ENCODE measurements at regions not wholly inside any gene's neighbourhood (a gene's known extent, or its start where the extent isn't known, plus 50 kb on each side); places are given as distances from the start of the nearest gene placed in this dataset.

DNA sequence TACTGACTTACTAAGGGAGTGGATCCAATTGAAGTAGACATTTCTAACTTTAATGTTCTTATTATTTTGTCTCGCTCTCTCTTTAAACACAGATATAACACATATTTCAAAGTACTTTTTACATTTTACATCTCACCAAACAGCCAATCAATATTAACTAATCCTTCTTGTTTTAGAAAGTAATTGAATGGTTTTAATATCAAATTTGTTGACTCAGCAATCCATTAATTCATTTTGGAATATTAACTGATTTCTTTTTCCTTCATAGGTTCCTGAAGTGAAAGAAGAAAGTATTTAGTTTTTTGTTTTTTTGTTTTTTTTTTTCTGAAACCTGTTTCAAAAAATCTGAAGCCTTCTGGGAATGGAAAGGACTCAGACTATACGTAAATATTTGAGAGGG is 62.3 kb upstream of the DPYD start:
- H3K9me3 ChIP-seq (ENCODE audit: low read depth) = no peaks in the 10 kb centered on the region
- no peaks in the 10 kb centered on the region for H3K4me1 ChIP-seq (ENCODE audit: low read depth)
- H3K27me3 ChIP-seq = no peaks in the 10 kb centered on the region
- H3K27ac ChIP-seq = no peak overlapping the region
- no peak overlapping the region for H3K4me3 ChIP-seq
- no peaks in the 10 kb centered on the region for H3K36me3 ChIP-seq
- DNase-seq (ENCODE audit: low read depth in 1 of 2, low spot score in 1 of 2) = no peak
- TF ChIP-seq, protein P1, sequence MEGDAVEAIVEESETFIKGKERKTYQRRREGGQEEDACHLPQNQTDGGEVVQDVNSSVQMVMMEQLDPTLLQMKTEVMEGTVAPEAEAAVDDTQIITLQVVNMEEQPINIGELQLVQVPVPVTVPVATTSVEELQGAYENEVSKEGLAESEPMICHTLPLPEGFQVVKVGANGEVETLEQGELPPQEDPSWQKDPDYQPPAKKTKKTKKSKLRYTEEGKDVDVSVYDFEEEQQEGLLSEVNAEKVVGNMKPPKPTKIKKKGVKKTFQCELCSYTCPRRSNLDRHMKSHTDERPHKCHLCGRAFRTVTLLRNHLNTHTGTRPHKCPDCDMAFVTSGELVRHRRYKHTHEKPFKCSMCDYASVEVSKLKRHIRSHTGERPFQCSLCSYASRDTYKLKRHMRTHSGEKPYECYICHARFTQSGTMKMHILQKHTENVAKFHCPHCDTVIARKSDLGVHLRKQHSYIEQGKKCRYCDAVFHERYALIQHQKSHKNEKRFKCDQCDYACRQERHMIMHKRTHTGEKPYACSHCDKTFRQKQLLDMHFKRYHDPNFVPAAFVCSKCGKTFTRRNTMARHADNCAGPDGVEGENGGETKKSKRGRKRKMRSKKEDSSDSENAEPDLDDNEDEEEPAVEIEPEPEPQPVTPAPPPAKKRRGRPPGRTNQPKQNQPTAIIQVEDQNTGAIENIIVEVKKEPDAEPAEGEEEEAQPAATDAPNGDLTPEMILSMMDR (IDR thresholded peaks at IDR 0.05; ENCODE audit: low read depth, low read length) = no peak

DNA sequence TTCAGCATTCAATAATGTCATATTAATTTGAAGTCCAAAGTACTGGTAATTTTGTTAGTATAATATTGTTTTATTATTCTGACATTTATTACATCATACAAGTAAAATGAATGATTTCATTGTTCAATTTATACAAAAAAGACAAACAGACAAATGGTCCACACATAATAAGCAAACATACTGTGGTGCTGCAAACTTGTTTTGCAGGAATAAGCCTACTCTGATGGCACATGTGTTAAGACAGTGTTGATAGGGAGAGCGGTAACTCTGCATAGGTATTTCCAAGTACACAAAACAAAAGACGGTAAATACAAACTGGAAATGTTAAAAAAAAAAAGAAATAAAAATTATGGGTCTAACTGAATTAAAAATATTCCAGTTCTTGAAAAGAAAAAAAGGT is 59.7 kb upstream of the DPYD start:
- Histone ChIP-seq H3K36me3 (no peaks in the 10 kb centered on the region), H3K27ac (no peak overlapping the region), H3K9me3 (ENCODE audit: low read depth) (no peaks in the 10 kb centered on the region), H3K27me3 (no peaks in the 10 kb centered on the region), H3K4me1 (ENCODE audit: low read depth) (no peaks in the 10 kb centered on the region), H3K4me3 (no peak overlapping the region)
- DNase-seq (ENCODE audit: low read depth in 1 of 2, low spot score in 1 of 2) = no peak
- TF ChIP-seq, protein P1 (IDR thresholded peaks at IDR 0.05; ENCODE audit: low read depth, low read length) = no peak

DNA sequence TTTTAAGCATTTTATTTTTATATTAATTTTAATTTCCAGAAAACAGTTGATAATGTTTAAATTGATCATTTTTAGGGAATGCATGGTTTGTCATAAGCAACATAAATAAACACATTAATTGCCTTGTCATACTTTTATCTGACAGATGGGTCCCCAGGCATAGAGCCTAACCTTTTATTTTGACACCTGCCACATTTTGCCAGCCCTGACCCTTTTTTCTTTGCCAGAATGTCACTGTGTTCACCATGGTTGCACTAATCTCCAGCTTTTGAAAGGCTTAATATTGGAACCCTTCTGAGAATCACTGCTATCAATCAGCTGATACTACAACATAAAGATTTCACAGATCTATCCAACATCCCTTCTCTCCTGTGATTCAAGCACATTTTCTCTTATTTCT is 56.0 kb upstream of the DPYD start:
- no peak for DNase-seq (ENCODE audit: low read depth in 1 of 2, low spot score in 1 of 2)
- Histone ChIP-seq H3K4me1 (ENCODE audit: low read depth) (no peaks in the 10 kb centered on the region), H3K36me3 (no peaks in the 10 kb centered on the region), H3K27me3 (no peaks in the 10 kb centered on the region), H3K27ac (no peak overlapping the region), H3K9me3 (ENCODE audit: low read depth) (no peaks in the 10 kb centered on the region), H3K4me3 (no peak overlapping the region)
- TF ChIP-seq, protein P1 (IDR thresholded peaks at IDR 0.05; ENCODE audit: low read depth, low read length) = no peak

All from cardiac muscle cell (in vitro differentiated cells and primary cell).